Embryonic facial prominence (tissue), 1 donor: ENCODE measurements at regions not wholly inside any gene's neighbourhood (a gene's known extent, or its start where the extent isn't known, plus 50 kb on each side); places are given as distances from the start of the nearest gene placed in this dataset.

Experiments
- DNase-seq: peaks from one replicate; pipeline ENCODE4 v3.0.0-alpha.2; 2016; ENCODE audit errors: extremely low spot score

GRCh38 chr17:79246225-79247190 lies 171.9 kb downstream of the ENGASE start:
- no peak for DNase-seq

- DNase-seq: no peak
These were observed 170.0 kb downstream of the ENGASE start for GRCh38 chr17:79244665-79245064.

- no peak for DNase-seq
These were observed 169.4 kb downstream of the ENGASE start for GRCh38 chr17:79243996-79244395.

- DNase-seq: no peak
These were observed 169.0 kb downstream of the ENGASE start for GRCh38 chr17:79243603-79243990.

- no peak for DNase-seq
These were observed 168.4 kb downstream of the ENGASE start for GRCh38 chr17:79242873-79243602.

GRCh38 chr17:79242393-79242792 lies 167.8 kb downstream of the ENGASE start:
- no peak for DNase-seq

GRCh38 chr17:79241616-79242015 lies 167.0 kb downstream of the ENGASE start:
- no peak for DNase-seq

- no peak for DNase-seq
These were observed 164.6 kb downstream of the ENGASE start for GRCh38 chr17:79239205-79239604.

GRCh38 chr17:79237448-79238053 lies 162.9 kb downstream of the ENGASE start:
- no peak for DNase-seq

GRCh38 chr17:79235808-79236207 lies 161.2 kb downstream of the ENGASE start:
- DNase-seq: no peak

GRCh38 chr17:79233916-79234551 lies 159.4 kb downstream of the ENGASE start:
- no peak for DNase-seq

- DNase-seq: no peak
These were observed 158.3 kb downstream of the ENGASE start for GRCh38 chr17:79232957-79233356.

- DNase-seq: no peak
These were observed 157.2 kb downstream of the ENGASE start for GRCh38 chr17:79231766-79232287.

- DNase-seq: no peak
These were observed 156.0 kb downstream of the ENGASE start for GRCh38 chr17:79230576-79230975.

GRCh38 chr17:79226037-79226436 lies 151.4 kb downstream of the ENGASE start:
- DNase-seq: no peak

GRCh38 chr17:79224903-79225302 lies 150.3 kb downstream of the ENGASE start:
- DNase-seq: no peak

GRCh38 chr17:79224476-79224875 lies 149.9 kb downstream of the ENGASE start:
- no peak for DNase-seq

GRCh38 chr17:79223953-79224352 lies 149.3 kb downstream of the ENGASE start:
- no peak for DNase-seq

- no peak for DNase-seq
These were observed 148.8 kb downstream of the ENGASE start for GRCh38 chr17:79223471-79223870.

- DNase-seq: no peak
These were observed 147.0 kb downstream of the ENGASE start for GRCh38 chr17:79221597-79221996.

- no peak for DNase-seq
These were observed 146.2 kb downstream of the ENGASE start for GRCh38 chr17:79220713-79221291.
